NCI-H69 (cell line): ENCODE measurements at regions not wholly inside any gene's neighbourhood (a gene's known extent, or its start where the extent isn't known, plus 50 kb on each side); places are given as distances from the start of the nearest gene placed in this dataset.

Source experiments
- DNase-seq: peaks from one replicate; lab custom pipeline; 2025; lab: John Stamatoyannopoulos, UW

DNA sequence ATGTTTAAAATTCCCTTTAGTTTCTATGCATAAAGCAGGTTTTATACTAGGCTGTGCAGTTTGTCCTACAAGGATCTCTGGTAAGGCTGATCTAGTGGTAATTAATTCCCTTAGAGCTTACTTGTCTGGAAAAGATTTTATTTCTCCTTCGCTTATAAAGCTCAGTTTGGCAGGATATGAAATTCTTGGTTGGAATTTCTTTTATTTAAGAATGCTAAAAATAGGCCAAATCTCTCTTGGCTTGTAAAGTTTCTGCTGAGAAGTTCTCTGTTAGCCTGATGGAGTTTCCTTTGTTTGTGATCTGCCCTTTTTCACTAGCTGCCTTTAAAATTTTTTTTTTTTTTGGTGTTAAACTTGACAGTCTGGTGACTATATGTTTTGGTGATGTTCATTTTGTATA is 237.1 kb upstream of the TLE4 start:
- DNase-seq, result no peak

DNA sequence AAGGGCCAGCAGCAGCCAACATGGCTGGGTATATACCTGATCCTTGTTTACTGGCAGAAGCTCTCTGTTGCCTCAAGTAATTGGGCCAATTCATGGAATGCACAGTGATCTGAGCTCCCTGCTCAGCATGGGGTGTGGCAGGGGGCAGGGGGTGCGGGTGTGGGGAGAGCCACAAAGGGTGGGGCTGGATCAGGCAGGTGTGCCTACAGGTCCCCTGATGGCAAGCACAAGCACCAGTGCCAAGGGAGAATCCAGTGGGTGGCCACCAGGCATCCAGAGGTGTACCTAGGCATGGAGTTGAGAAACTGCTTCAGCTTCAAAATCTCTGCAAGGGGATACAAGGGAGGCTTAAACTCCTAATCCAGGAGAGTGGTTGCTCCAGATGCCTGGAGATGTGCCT is 235.8 kb upstream of the TLE4 start:
- no peak for DNase-seq

DNA sequence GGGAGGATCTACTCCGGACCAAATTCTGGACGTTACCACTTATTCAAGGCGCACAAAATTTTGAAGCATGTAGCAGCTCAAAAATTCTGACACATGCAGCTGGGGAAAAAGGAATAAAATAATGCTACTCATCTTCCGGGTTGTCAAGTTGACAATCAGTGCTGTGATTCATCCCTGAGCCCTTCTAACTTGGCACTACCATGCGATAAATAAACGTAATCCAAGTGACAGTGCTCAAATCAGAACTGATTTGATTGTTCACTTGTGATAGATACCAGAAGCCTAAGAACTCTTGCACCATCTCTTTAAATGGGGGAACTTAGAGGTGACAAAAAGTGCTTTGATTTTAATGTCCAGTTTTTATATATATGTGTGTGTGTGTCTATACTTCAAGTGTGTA is 230.2 kb upstream of the TLE4 start:
- DNase-seq, result no peak

DNA sequence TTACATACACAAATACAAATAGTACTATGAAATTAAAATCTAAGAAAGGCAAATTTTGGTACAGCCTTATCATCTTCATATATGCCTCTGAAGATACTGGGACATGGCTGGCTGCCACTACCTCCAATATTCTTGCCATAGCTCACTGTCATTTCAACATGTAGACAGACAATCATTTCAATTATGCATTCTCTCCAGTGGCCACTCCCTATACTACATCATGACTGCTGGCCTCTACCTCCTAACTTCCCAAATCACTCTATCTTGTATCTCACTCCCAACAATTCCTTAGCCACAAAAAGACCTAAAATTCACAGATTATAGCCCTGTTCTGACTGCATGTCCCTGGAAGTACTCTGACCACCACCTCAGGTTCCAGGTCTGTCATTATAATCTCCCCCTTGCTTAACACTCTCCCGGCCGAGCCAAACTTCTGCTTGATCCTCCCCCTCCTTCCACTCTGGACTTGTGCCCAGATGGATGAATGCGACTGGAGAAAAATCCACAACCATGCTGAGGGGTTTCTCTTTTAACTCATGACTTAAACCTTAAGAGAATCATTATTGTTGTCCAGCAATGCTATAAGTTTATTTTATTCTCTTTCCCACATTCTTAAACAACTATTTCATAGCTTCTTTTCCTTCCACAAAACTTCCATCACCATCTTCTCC is 225.3 kb upstream of the TLE4 start:
- DNase-seq, result peak; percentile 26

DNA sequence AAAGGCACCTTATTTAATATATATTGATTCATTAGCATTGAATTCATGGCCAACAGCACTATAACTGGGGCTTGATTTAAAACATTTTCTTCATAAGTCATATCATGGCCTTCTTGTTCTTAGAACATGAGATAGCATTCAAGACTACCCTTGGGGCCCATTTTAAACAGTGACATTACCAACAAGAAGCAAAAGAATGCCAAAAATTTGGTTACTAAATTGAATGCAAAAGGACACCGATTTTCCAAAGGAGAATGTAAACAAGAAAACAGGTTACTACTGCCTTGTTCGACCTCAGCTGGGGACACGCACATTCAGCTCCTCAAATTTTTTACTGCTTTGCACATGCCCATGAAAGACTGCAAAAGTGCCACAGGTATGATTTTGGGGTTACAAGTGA is 219.4 kb upstream of the TLE4 start:
- DNase-seq, result no peak

DNA sequence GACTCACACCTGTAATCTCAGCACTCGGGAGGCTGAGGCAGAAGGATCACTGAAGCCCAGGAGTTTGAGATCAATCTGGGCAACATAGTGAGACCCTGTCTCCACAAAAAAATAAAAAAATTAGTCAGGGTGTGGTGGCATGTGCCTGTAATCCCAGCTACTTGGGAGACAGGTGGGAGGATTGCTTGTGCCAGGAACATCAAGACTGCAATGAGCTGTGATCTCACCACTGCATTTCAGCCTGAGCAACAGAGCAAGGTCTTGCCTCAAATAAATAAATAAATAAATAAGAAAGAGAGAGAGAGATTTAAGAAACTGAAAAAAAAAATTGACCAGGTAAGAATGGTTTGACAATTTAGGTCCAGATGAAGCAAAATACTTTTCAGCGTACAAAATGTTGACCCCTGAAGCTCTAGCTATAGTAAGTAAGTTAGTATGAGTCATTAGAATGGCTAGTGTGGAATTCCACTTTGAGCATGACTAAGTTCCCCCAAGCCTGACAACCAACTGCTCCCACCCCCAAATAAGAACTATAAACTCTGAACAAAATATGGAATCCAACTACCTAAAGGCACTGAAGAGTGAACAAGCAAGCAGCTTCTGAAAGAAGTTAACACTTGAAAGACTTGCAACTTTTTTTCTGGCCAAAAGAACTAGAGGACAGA is 217.8 kb upstream of the TLE4 start:
- DNase-seq, result no peak

DNA sequence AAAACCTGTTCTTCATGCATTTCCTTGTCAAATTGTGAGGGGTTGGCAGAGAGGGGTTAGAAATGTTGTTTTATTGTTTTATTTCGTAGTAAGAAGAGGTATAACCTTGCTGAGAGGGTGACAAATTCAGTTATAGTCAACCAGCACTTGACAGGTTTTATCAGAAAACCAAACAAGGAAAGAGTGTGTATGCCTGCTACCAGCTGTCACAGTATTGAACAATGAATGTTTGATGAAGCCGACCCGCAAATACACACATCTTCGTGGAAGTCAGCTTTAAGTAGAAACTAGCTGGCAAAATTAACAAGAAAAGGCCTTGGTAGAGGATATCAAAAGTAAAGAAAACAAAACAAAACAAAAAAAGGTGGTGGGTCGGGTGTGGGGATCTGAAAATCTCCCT is 214.6 kb upstream of the TLE4 start:
- DNase-seq, result peak; percentile 10

DNA sequence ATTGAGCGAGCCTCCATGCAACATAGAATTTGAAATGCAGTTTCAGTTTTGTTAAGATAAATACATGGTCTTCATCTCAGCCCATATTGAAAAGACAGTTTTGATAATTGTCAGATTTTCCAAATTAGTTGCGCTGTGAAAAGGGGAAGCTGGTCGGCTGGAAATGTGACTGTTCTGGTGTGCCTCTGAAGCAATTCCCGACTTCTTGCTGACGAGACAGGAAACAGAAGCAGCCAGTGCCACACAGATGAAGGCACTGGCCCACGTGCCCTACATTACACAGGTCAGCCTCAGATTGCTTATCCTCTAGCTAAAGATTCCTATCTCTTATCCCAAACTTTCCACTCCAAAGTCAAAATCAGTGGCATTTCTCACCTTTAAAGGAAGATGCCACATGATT is 214.1 kb upstream of the TLE4 start:
- DNase-seq, result no peak

DNA sequence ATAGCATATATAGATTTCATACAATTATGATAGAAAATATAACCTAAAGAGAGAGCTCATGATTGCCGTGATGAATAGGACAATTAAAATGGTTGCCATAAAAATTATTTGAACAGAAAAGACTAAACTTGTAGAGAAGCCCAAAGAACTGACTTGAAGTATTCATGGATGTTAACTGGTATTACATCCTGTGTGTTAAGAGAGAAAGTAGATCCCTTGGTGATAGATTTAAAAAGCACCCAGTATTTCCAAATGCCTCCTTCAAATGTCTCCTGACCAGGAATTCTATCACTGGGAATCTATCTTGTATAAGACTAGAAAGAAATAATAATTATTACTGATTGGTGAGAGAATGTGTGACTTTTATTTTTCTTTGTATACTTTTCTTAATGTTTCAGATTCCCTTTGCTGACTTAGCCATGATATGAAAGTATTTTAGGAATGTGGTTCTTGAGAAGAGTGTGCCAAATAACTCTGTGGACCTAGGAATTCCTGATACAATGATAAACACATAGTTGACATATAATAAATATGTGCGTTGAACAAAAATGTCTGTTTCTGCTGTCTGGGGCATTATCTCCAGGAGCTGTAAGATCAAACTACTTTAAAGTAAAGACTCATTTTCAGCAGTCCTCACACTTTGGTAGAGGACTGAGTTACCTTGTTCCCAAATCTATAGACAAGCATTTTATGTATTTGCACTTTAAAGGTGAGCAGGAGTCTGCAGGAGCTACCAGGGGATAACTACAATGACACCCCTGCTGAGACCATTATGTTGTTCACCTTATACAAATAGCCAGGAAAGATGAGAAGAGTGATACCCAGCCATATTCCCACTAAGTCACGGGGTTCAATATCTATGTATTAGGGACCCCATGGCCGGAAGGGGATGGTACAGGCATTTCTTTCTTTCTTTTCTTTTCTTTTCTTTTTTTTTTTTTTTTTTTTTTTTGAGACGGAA is 211.1 kb upstream of the TLE4 start:
- DNase-seq, result peak; percentile 94

DNA sequence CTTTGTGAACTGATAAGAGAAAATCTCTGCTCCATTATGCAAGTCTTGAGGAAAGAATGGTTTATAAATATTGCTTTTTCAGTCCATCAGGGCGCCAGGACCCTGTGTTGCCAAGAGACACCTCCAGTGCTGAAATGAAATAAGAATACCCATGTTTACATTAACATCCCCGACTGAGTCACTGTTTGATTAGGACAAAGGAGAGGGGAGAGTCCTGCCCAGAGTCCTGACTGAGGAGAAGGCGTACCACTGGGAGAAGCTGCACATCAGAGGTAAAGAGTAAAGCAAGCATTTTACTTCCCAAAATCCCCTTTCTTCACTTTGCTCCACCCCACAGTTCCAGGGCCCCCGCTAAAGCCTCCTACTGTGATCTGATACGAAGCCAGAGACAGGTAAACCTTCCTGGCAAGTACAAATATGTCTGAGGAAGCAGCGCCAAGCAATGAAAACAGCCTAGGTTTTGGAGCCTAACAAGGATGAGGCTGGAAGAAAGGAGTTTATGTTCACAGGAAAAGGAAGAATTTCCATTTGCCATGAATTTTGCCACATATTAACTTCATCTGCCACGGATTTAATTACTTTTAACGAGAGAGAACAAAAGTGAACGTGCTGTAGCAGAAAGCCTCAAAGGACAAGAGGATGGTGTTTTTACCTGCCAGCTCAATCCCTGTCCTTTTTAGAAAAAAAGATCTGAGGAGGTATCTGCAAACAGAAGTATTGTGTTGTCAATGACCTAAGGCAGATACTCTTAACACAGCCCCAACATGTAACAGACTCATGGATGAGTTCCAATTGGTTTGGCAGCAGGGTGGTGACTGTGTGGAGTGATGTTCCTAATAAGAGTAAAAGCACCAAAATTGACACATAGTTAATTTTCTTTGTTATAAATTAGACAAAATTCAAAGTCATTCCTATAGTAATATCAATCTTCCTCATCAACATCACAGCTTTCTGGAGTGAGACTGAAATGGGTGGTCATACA is 209.4 kb upstream of the TLE4 start:
- peak; percentile 98 for DNase-seq

DNA sequence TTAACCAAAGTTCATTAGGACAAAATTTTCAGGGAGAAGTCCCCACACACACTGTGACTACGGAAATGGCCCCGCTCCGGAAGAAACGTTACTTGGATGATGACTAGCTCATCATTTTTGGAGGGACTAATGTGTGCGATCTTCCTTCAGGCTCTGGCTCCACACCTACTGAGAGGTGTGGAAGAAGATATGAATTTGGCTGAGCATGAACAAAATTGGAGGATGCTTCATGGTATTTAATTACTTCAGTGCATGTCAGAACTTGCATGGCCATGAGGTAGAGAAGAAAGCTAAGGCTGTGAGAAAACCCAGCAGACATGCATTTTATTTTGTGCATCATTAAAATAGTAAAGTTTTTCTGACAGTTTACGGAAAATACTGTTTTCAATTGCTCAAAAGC is 202.1 kb upstream of the TLE4 start:
- peak; percentile 31 for DNase-seq

DNA sequence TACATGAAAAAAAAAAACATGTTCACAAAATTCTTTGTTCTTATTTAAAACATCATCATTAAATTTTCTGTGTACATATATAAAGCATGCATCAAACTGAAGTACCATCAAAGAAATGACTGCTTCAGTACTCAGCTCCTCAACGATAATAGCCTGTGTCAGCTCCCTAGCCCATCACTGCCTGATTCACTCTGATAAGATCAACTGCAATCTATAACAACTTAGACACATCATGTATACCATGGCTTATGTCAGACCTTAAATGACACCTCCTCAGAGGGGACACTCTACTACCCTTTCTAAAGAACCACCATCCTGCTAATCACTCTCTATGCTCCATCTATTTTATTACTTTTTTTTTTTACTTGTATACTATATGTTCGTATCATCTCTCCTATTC is 200.5 kb upstream of the TLE4 start:
- DNase-seq, result no peak

DNA sequence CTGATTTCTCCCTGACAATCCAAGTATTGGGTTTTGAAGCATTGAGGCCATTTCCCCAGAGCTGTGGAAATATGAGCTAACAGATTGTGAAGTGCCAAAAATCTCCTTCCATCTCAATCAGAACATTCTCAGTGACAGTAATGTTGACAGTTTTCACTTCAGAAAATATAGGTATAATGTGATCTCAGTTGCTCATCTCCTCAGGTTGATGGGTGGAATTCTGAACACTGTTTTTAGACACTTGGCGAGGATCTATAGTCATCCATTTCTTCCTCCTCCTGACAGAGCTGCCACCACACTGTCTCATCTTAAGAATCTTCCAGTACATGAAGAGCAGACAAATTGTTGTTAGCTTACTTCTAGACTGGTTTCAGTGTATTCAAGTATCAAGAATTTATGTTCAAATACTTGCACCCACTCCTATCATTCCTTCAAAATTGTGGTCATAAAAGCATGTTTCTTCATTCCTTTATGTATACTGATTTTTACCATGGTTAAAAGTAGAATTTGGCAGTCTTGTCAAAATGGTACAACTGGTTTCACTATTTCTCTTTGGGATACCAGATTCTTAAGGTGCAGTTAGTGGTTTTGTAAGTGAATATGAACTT is 199.7 kb upstream of the TLE4 start:
- DNase-seq, result no peak

DNA sequence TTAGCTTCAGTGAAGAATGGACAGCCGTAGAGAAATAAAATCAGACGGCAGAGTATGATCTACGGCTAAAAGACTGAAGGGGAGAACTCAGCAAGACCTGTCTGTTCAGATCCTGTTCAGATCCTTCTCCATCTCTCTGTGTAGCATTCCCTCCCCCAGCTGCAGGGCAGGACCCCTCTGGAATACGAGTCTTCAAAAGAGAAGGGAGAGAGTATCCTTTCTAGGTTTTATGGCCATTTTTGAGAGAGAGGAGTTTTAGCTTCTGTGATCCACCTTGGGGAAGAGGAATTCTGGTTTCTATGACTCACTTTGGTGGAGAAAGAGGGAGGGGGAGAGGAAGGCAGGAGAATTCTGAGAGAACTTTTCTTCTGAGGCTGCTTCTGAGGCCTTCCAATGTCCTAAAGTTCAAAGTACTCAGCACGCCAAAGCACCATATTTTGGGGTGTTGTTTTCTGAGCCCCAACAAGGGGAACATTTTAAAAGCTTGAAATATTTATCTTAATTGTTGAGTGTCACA is 194.4 kb upstream of the TLE4 start:
- DNase-seq, result no peak

DNA sequence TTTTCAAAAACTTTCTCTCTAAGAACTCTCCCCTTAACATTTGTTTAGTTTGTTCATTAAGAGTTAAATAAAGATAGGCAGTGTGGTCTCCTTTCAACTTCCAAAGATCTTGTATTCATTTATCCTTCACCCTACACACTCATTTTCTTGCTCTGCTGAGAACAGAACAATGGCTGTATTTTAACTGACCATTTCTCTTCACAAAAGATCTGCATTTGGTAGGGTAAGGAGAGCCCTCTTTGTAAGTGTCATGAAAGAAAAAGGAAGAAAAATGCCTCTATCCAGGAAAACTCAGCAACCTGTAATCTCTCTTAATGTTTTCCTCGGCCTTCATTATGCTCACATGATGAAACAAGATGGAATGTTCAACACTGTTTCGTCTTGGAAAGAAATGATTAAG is 193.7 kb upstream of the TLE4 start:
- DNase-seq, result no peak

DNA sequence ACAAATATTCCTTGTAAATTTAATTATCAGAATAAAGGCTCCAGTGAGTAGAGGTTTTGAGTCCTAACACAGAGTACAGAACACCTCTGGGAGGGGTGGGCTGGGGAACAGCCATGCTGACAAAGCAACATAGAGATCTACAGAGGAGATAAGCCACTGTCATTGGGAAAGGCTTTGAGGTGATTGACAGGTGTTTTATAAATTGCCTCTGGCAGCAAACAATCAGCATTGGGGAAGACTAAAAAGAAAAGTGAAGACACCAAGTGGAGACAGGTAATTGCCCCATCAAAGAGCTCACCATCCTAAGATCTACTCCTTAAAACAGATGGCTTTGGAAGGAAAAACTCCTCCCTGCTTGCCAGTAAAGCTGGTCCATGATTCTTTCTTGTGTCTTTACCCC is 189.7 kb upstream of the TLE4 start:
- no peak for DNase-seq

DNA sequence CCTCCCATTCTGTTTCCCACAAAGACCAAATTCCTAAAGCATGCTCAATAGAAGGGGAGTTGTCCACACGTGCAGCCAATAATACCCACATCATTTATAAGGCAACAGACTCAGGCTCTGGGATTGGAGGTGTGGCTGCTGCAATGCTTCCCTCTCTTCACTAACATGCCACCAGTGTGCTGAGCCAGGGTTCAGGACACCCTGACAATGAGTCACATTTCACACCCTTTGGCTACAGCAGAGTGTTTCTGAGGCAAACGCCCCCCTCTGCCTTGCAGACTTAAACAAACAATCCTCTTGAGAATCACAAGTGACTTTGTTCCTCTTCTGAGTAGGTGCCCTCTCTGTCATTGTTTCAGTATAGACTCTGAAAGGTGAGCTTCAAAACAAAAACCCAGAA is 189.3 kb upstream of the TLE4 start:
- peak; percentile 38 for DNase-seq

DNA sequence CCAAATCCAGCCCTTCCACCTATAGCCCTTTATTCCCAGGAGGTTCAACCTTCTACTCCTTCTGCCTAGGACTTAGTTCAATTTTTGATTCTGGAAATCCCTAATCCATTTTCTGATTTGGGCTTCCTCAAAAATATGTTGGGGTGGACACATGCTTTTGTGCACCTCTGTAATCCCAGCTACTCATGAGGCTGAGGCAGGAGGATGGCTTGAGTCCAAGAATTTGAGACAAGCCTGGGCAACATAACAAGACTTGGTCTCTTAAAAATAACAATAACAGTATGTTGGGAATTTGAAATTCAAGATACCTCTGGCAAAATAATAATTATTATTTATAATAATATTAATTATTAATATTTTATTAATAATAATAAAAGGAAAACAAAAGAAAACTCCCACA is 188.7 kb upstream of the TLE4 start:
- DNase-seq, result no peak

DNA sequence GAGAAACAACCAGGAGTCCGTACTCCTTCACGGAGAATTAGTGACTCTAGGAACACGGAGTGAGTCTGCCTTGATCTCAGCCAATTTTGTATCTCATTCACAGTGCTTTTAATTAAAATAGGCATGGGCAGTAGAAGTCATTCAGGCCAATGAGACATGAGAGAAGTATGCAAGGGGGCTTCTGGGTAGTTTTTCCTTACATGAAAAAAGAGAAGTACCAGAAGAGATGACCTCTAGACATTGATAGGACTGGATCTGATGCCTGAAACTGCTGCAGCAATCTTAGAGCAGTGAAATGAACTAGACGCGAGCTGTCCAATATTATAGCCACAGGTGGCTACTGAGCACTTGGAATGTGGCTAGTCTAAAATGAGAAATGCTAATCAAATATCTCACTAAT is 187.7 kb upstream of the TLE4 start:
- no peak for DNase-seq

DNA sequence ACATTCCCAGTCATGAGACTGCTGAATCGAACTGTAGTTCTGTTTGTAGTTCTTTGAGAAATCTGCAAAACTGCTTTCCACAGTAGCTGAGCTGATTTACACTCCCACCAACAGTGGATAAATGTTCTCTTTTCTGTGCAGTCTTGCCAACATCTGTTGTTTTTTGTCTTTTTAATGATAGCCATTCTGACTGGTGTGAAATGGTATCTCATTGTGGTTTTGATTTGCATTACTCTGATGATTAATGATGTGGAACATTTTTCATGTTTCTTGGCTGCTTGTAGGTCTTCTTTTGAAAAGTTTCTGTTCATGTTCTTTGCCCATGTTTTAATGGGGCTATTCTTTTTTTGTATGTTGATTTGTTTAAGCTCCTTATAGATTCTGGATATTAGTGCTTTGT is 187.3 kb upstream of the TLE4 start:
- DNase-seq, result peak; percentile 72
